ENCODE measurements at regions not wholly inside any gene's neighbourhood (a gene's known extent, or its start where the extent isn't known, plus 50 kb on each side); places are given as distances from the start of the nearest gene placed in this dataset.
"Not testable (repeated sequence)": the region's sequence is repeated elsewhere in the genome, so short reads cannot be mapped to it uniquely, and the experiment has no call there.

DNA sequence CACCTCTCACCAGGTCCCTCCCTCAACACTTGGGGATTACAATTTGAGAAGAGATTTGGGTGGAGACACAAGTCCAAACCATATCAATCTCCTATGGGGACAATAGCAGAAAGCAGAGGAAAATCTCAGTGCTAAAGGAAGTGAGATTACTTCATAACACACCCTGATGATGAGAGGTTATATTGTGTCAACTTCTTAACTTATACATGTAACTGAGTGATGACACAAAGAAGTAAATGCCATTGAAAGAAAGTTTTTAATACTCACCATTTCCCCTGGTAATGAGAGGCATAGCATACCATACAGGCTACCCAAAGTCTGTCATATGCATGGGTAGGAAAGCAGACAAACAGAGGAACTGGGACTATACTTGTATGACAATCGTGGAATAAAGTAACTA, 137.2 kb downstream of the MMUT start:
- no peak for TF ChIP-seq ZFX (IDR thresholded peaks at IDR 0.05; ENCODE audit: borderline replicate concordance)
- TF ChIP-seq, protein P1, sequence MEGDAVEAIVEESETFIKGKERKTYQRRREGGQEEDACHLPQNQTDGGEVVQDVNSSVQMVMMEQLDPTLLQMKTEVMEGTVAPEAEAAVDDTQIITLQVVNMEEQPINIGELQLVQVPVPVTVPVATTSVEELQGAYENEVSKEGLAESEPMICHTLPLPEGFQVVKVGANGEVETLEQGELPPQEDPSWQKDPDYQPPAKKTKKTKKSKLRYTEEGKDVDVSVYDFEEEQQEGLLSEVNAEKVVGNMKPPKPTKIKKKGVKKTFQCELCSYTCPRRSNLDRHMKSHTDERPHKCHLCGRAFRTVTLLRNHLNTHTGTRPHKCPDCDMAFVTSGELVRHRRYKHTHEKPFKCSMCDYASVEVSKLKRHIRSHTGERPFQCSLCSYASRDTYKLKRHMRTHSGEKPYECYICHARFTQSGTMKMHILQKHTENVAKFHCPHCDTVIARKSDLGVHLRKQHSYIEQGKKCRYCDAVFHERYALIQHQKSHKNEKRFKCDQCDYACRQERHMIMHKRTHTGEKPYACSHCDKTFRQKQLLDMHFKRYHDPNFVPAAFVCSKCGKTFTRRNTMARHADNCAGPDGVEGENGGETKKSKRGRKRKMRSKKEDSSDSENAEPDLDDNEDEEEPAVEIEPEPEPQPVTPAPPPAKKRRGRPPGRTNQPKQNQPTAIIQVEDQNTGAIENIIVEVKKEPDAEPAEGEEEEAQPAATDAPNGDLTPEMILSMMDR (IDR thresholded peaks at IDR 0.05): no peak
- H3K27ac ChIP-seq: no peak overlapping the region

DNA sequence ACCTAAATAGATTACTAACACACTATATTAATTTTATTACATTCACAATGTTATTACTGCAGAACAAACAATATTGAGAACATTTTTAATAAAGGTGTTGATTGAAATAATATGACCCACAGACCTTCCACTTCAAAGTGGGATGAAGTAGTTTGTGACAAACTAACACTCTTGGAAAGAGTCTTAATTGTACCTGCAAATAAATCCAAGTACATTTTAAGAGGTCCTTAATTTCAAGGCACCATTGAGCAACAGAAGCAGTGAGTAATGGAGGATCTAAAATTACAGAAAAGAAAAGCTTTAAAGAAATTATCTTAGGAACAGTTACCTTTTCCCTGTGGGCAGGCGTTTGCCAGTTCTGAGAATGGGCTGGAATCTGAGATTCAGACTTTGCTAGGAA, 140.2 kb downstream of the MMUT start:
- no peak overlapping the region for H3K27ac ChIP-seq
- no peak for TF ChIP-seq ZFX (IDR thresholded peaks at IDR 0.05; ENCODE audit: borderline replicate concordance)
- TF ChIP-seq, protein P1 (IDR thresholded peaks at IDR 0.05): no peak

DNA sequence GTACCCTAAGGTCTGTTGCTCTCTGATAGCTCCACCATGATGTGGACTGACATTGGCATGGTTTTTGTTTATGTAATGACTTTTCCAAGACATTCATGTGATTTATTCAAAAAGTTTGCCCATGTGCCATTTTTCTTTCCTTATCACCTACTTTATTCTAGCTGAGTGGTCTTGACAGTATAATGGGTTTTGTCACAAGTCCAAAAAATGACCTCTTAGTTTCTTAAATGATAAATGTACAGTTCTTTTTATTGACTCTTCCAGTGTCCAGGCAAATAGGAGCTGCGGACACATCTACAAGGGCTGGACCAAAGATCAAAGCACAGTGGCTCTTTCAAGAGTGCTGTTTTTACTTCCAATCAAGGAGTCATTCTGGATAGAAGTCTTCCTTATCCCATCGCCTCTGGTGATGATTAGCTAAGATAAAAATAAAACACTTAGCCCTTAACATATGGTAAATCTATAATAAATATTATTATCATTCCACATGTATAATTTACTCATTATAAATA, 141.4 kb downstream of the MMUT start:
- TF ChIP-seq, protein P1 (IDR thresholded peaks at IDR 0.05): no peak
- no peak overlapping the region for H3K27ac ChIP-seq

DNA sequence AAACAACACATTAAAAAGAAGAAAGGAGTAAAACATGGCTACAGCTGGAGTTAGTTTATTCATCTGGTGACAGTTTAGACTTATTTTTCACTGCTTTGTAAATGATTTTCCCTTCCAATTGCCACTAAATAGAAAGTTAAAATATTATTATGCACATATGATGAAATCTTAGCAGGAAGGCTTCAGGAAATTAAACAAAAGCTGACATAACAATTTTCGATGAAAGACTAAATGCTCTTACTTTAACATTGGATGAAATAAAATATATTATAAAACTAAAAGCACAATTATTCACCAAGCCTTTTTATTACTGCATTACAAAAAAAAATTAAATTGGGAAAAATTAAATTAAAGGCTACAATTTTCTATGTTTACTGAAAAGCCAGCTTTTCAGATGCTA, 158.0 kb downstream of the MMUT start:
- H3K27ac ChIP-seq: no peak overlapping the region
- TF ChIP-seq, protein P1 (IDR thresholded peaks at IDR 0.05): no peak
- no peak for TF ChIP-seq ZFX (IDR thresholded peaks at IDR 0.05; ENCODE audit: borderline replicate concordance)

DNA sequence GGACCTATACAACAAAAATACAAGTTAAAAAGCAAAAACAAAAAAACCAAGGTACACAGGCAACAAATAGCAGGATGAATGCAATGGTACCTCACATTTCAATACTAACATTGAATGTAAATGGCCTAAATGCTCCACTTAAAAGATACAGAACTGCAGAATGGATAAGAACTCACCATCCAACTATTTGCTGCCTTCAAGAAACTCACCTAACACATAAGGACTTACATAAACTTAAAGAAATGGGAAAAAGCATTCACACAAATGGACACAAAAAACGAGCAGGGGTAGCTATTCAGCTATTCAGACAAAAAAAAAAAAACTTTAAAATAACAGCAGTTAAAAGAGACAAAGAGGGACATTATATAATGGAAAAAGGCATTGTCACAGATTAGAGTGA, 158.7 kb downstream of the MMUT start:
- not testable (repeated sequence) for H3K27ac ChIP-seq

DNA sequence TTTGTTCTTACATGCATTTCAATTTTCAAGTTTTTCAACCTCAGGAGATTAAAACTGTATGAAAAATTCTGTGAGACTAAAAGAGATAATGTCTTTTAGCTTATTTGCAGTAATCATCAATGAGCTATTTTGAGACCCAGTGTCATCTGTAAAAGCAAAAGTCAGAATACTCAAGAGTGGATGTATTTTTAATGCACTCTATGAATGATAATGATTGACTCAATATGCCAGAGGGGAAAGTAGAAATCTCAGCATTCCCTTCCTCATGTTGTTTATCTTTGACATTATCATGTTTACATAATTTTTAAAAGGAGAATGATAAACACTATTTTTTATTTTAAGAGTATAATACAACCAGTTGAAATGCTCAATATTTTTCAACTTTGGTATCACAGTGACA, 162.1 kb downstream of the MMUT start:
- no peak for TF ChIP-seq ZFX (IDR thresholded peaks at IDR 0.05; ENCODE audit: borderline replicate concordance)
- TF ChIP-seq, protein P1 (IDR thresholded peaks at IDR 0.05): no peak
- H3K27ac ChIP-seq: no peak overlapping the region

DNA sequence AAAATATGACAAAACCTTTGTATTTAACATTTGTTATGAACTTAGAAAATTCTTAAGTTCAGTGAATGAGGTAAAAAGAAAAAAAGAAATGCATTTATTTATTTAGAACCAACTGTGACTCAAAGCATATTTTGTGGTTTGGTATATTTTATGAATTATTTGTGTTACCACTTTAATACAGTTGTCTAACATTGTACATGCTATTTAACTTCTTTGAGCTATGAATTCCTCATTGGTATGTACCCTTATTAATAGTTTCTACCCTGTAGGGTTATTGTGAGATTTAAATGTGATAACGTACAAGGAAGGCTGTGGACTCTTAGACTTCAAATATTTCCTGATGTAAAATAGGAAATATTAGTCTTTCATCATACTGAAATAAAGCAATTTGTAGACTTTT, 162.6 kb downstream of the MMUT start:
- TF ChIP-seq, protein P1 (IDR thresholded peaks at IDR 0.05): no peak
- TF ChIP-seq ZFX (IDR thresholded peaks at IDR 0.05; ENCODE audit: borderline replicate concordance): no peak
- no peak overlapping the region for H3K27ac ChIP-seq

DNA sequence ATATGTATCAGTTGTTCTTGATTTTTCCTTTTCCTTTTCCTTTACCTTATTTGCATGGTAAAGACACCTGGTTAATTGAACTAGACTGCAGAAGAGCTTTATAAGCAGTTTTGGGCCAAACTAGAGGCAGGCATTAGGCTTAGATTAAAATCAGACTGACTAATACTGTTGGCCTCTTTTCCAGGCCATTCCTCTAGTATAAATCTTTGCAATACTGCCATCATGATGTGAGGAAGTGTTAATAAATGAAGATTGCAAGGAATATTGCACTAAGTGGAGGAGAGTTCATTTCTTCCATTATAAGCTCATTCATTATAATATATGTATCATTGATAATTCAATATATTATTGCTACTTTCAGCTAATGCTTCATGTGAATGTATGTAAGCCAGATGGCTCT, 163.8 kb downstream of the MMUT start:
- H3K27ac ChIP-seq: no peak overlapping the region
- TF ChIP-seq, protein P1 (IDR thresholded peaks at IDR 0.05): no peak
- TF ChIP-seq ZFX (IDR thresholded peaks at IDR 0.05; ENCODE audit: borderline replicate concordance): no peak
